ENCODE measurements at regions not wholly inside any gene's neighbourhood (a gene's known extent, or its start where the extent isn't known, plus 50 kb on each side); places are given as distances from the start of the nearest gene placed in this dataset.

- no peak for DNase-seq (ENCODE audit: extremely low read depth, low read depth)
- no peak for TF ChIP-seq CTCF (IDR thresholded peaks at IDR 0.05; ENCODE audit: low read depth, low read length, missing control alignments)
- H3K4me3 ChIP-seq (replicated peaks; ENCODE audit: low read depth, low read length) = no peak overlapping the region
Observed at GRCh38 chr2:106963893-106964292, 77.9 kb upstream of the ST6GAL2 start.

GRCh38 chr2:106965611-106966010, 79.6 kb upstream of the ST6GAL2 start:
- no peak for TF ChIP-seq CTCF (IDR thresholded peaks at IDR 0.05; ENCODE audit: low read depth, low read length, missing control alignments)
- no peak for DNase-seq (ENCODE audit: extremely low read depth, low read depth)
- H3K4me3 ChIP-seq (replicated peaks; ENCODE audit: low read depth, low read length) = no peak overlapping the region

- no peak for TF ChIP-seq CTCF (IDR thresholded peaks at IDR 0.05; ENCODE audit: low read depth, low read length, missing control alignments)
- no peak for DNase-seq (ENCODE audit: extremely low read depth, low read depth)
- H3K4me3 ChIP-seq (replicated peaks; ENCODE audit: low read depth, low read length) = no peak overlapping the region
Observed at GRCh38 chr2:106969777-106970176, 83.8 kb upstream of the ST6GAL2 start.

GRCh38 chr2:106970471-106971261, 84.7 kb upstream of the ST6GAL2 start:
- no peak for DNase-seq (ENCODE audit: extremely low read depth, low read depth)
- H3K4me3 ChIP-seq (replicated peaks; ENCODE audit: low read depth, low read length) = no peak overlapping the region
- TF ChIP-seq CTCF (IDR thresholded peaks at IDR 0.05; ENCODE audit: low read depth, low read length, missing control alignments) = no peak

- TF ChIP-seq CTCF (IDR thresholded peaks at IDR 0.05; ENCODE audit: low read depth, low read length, missing control alignments) = no peak
- no peak for DNase-seq (ENCODE audit: extremely low read depth, low read depth)
- H3K4me3 ChIP-seq (replicated peaks; ENCODE audit: low read depth, low read length) = no peak overlapping the region
Observed at GRCh38 chr2:106972782-106973181, 86.8 kb upstream of the ST6GAL2 start.

- DNase-seq (ENCODE audit: extremely low read depth, low read depth) = no peak
- no peak for TF ChIP-seq CTCF (IDR thresholded peaks at IDR 0.05; ENCODE audit: low read depth, low read length, missing control alignments)
Observed at GRCh38 chr2:106974891-106975290, 88.9 kb upstream of the ST6GAL2 start.

GRCh38 chr2:106975641-106976040, 89.7 kb upstream of the ST6GAL2 start:
- no peak for TF ChIP-seq CTCF (IDR thresholded peaks at IDR 0.05; ENCODE audit: low read depth, low read length, missing control alignments)
- no peak for DNase-seq (ENCODE audit: extremely low read depth, low read depth)
- no peak overlapping the region for H3K4me3 ChIP-seq (replicated peaks; ENCODE audit: low read depth, low read length)

More at GRCh38 chr2:106974891-106975290, 88.9 kb upstream of the ST6GAL2 start:
- H3K4me3 ChIP-seq (replicated peaks; ENCODE audit: low read depth, low read length) = no peak overlapping the region
